ENCODE measurements at regions not wholly inside any gene's neighbourhood (a gene's known extent, or its start where the extent isn't known, plus 50 kb on each side); places are given as distances from the start of the nearest gene placed in this dataset.

DNA sequence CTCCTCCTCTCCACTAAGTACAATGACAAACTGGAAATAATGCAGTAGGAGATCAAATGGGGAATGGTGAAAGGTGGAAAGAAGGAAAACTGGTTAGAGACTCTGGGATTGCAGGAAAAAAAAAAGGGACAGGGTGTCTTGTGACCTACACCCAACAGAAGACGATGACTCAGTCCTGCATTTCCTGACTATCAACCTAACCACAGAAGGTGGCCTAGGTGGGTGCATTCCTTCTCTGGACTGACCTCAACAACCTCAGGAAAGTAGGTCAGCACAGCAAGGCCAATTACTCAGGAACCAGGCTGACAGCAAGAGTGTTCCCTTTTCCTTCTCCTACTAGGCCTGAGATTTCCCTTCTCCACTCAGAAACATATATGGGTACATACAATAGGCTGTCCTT is 1386.4 kb upstream of the ZEB2 start:
- TF ChIP-seq, protein P1, sequence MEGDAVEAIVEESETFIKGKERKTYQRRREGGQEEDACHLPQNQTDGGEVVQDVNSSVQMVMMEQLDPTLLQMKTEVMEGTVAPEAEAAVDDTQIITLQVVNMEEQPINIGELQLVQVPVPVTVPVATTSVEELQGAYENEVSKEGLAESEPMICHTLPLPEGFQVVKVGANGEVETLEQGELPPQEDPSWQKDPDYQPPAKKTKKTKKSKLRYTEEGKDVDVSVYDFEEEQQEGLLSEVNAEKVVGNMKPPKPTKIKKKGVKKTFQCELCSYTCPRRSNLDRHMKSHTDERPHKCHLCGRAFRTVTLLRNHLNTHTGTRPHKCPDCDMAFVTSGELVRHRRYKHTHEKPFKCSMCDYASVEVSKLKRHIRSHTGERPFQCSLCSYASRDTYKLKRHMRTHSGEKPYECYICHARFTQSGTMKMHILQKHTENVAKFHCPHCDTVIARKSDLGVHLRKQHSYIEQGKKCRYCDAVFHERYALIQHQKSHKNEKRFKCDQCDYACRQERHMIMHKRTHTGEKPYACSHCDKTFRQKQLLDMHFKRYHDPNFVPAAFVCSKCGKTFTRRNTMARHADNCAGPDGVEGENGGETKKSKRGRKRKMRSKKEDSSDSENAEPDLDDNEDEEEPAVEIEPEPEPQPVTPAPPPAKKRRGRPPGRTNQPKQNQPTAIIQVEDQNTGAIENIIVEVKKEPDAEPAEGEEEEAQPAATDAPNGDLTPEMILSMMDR (conservative IDR thresholded peaks at IDR 0.05) = no peak
- TF ChIP-seq EZH2 (IDR thresholded peaks at IDR 0.05; ENCODE audit: low read depth) = no peak
